Keratinocyte (primary cell): ENCODE measurements at regions not wholly inside any gene's neighbourhood (a gene's known extent, or its start where the extent isn't known, plus 50 kb on each side); places are given as distances from the start of the nearest gene placed in this dataset.

Experiments
- CTCF ChIP-seq, 3 experiments: IDR thresholded peaks in 1 of 3; conservative IDR thresholded peaks in 1 of 3; optimal IDR thresholded peaks in 1 of 3; 2 replicates in 2 of 3; 3 replicates in 1 of 3; pipeline versions ENCODE3 to v1.5.1; 2011; ENCODE audit warnings: low read length in 3 of 3, mild to moderate bottlenecking in 3 of 3, moderate library complexity in 2 of 3, control low read depth in 1 of 3, inconsistent platforms in 1 of 3; ENCODE audit not compliant: insufficient read depth in 2 of 3; ENCODE audit errors: extremely low read depth in 1 of 3
- EZH2 ChIP-seq: IDR thresholded peaks from one replicate; pipeline ENCODE4 v1.6.1; 2012; ENCODE audit warnings: inconsistent platforms, mild to moderate bottlenecking, low read length, moderate library complexity

GRCh38 chr6:4571011-4571410 lies 205.2 kb upstream of the CDYL start:
- TF ChIP-seq EZH2: no peak
- TF ChIP-seq CTCF (optimal IDR thresholded peaks at IDR 0.05 in 1 of 3, IDR thresholded peaks at IDR 0.05 in 1 of 3, conservative IDR thresholded peaks at IDR 0.05 in 1 of 3; ENCODE audit: extremely low read depth in 1 of 3, insufficient read depth in 2 of 3, low read length in 3 of 3): no peak
